IMR-90 (cell line): ENCODE measurements at regions not wholly inside any gene's neighbourhood (a gene's known extent, or its start where the extent isn't known, plus 50 kb on each side); places are given as distances from the start of the nearest gene placed in this dataset.

Experiments used
- ATAC-seq: fragments of 200-7000 bp; cut with Tn5 transposase; 2 replicates; pipeline ENCODE4 v1.9.1; 2020; ENCODE audit warnings: low read depth, mild to moderate bottlenecking, moderate library complexity
- BruUV-seq: library from RNA; stranded (reverse); fragments of 400-500 nt; replicated peaks from 2 replicates; lab custom pipeline; 2021; lab: Mats Ljungman, UMichigan
- CTCF ChIA-PET: fragments of 300-600 bp; formaldehyde crosslinking; extraction: SDS; loops from one replicate; lab custom pipeline; 2021; ENCODE audit warnings: antibody characterized with exemption; lab: Yijun Ruan, JAX
- POLR2A ChIA-PET: fragments of 300-600 bp; sonication (Branson Sonifier 250); formaldehyde crosslinking; loops from one replicate; lab custom pipeline; 2022; ENCODE audit warnings: antibody characterized with exemption; ENCODE audit not compliant: unreplicated experiment; lab: Charles Lee
- DNase-seq: peaks from one replicate; pipeline ENCODE4 v3.0.0; 2013
- H2AFZ ChIP-seq: replicated peaks from 2 replicates; pipeline ENCODE3; 2013; ENCODE audit warnings: low read length, mild to moderate bottlenecking; ENCODE audit not compliant: poor library complexity
- H2AK5ac ChIP-seq: 2 replicates; pipeline ENCODE4 v1.6.1; 2013; ENCODE audit warnings: low read depth, low read length, inconsistent platforms
- H2AK9ac ChIP-seq: replicated peaks from 2 replicates; pipeline ENCODE3; 2013; ENCODE audit warnings: mild to moderate bottlenecking, low read depth, low read length, moderate library complexity; ENCODE audit not compliant: poor library complexity
- H2BK120ac ChIP-seq: 2 replicates; pipeline ENCODE4 v1.6.1; 2013; ENCODE audit warnings: low read depth, low read length, inconsistent platforms
- H2BK15ac ChIP-seq: 3 replicates; pipeline ENCODE4 v1.6.1; 2013; ENCODE audit warnings: low read depth, low read length, inconsistent platforms
- H2BK20ac ChIP-seq: 2 replicates; pipeline ENCODE4 v1.6.1; 2013; ENCODE audit warnings: low read depth, mild to moderate bottlenecking, inconsistent platforms, low read length, moderate library complexity
- H2BK5ac ChIP-seq: 2 replicates; pipeline ENCODE4 v1.6.1; 2013; ENCODE audit warnings: mild to moderate bottlenecking, low read depth, low read length, inconsistent platforms; ENCODE audit not compliant: poor library complexity, severe bottlenecking
- H3K14ac ChIP-seq: replicated peaks from 2 replicates; pipeline ENCODE4 v1.6.1; 2013; ENCODE audit warnings: low read depth, low read length, inconsistent platforms
- H3K18ac ChIP-seq: 2 replicates; pipeline ENCODE4 v1.6.1; 2013; ENCODE audit warnings: low read depth, low read length, control low read depth
- H3K23ac ChIP-seq: 2 replicates; pipeline ENCODE4 v1.6.1; 2013; ENCODE audit warnings: low read depth, low read length, inconsistent platforms
- H3K27ac ChIP-seq: 2 replicates; pipeline ENCODE4 v1.5.1; 2013; ENCODE audit warnings: mild to moderate bottlenecking, control low read depth, low read length; ENCODE audit not compliant: insufficient read depth
- H3K27me3 ChIP-seq: 2 replicates; pipeline ENCODE4 v1.6.1; 2013; ENCODE audit warnings: low read length; ENCODE audit not compliant: control insufficient read depth, insufficient read depth
- H3K36me3 ChIP-seq: 2 replicates; pipeline ENCODE4 v1.6.1; 2013; ENCODE audit warnings: low read length, mixed read lengths; ENCODE audit not compliant: control insufficient read depth, insufficient read depth
- H3K4ac ChIP-seq: 2 replicates; pipeline ENCODE4 v1.6.1; 2013; ENCODE audit warnings: low read depth, low read length, inconsistent platforms
- H3K4me1 ChIP-seq: 2 replicates; pipeline ENCODE4 v1.6.1; 2013; ENCODE audit warnings: low read length, mixed read lengths; ENCODE audit not compliant: control insufficient read depth, insufficient read depth
- H3K4me2 ChIP-seq: 2 replicates; pipeline ENCODE4 v1.6.1; 2013; ENCODE audit warnings: low read depth, mild to moderate bottlenecking, control low read depth, low read length, moderate library complexity
- H3K4me3 ChIP-seq: 2 replicates; pipeline ENCODE4 v1.5.1; 2013; ENCODE audit warnings: low read depth, mild to moderate bottlenecking, control low read depth, low read length, moderate library complexity; ENCODE audit not compliant: insufficient read depth
- H3K56ac ChIP-seq: 2 replicates; pipeline ENCODE4 v1.6.1; 2013; ENCODE audit warnings: low read length, inconsistent platforms; ENCODE audit not compliant: insufficient read depth; ENCODE audit errors: extremely low read depth
- H3K79me1 ChIP-seq, 2 experiments: 2 replicates each; pipeline ENCODE4 v1.6.1; 2013; ENCODE audit warnings: low read length in 2 of 2, inconsistent platforms in 1 of 2, low read depth in 1 of 2
- H3K9ac ChIP-seq: 2 replicates; pipeline ENCODE4 v1.6.1; 2013; ENCODE audit warnings: low read depth, low read length, control low read depth
- H3K9me1 ChIP-seq: 2 replicates; pipeline ENCODE4 v1.6.1; 2013; ENCODE audit warnings: low read length, inconsistent platforms; ENCODE audit not compliant: insufficient read depth
- H3K9me3 ChIP-seq: 2 replicates; pipeline ENCODE4 v1.6.1; 2013; ENCODE audit warnings: low read length; ENCODE audit not compliant: control insufficient read depth, insufficient read depth
- H4K20me1 ChIP-seq: 2 replicates; pipeline ENCODE4 v1.6.1; 2013; ENCODE audit warnings: low read length, inconsistent platforms; ENCODE audit not compliant: insufficient read depth
- H4K5ac ChIP-seq: 2 replicates; pipeline ENCODE4 v1.6.1; 2013; ENCODE audit warnings: mild to moderate bottlenecking, low read depth, low read length, control low read depth
- H4K8ac ChIP-seq, 2 experiments: 2 replicates each; pipeline ENCODE4 v1.6.1; 2013; ENCODE audit warnings: low read depth in 2 of 2, low read length in 2 of 2, control low read depth in 1 of 2, inconsistent platforms in 1 of 2
- H4K91ac ChIP-seq: 2 replicates; pipeline ENCODE4 v1.6.1; 2013; ENCODE audit warnings: low read depth, low read length, inconsistent platforms; ENCODE audit not compliant: insufficient read depth
- BHLHE40 ChIP-seq: fragments of 150-350 bp; IDR thresholded peaks from 2 replicates; pipeline ENCODE4 v1.6.1; 2016; ENCODE audit warnings: mild to moderate bottlenecking, low read depth, low read length
- CEBPB ChIP-seq: IDR thresholded peaks from 2 replicates; pipeline ENCODE4 v1.6.1; 2012; ENCODE audit warnings: low read depth, low read length, improper control_type of control experiment
- CHD1 ChIP-seq: IDR thresholded peaks from 2 replicates; pipeline ENCODE4 v1.6.1; 2012; ENCODE audit warnings: low read depth, low read length, improper control_type of control experiment
- CTCF ChIP-seq: conservative IDR thresholded peaks from 2 replicates; pipeline ENCODE4 v1.5.1; 2012; ENCODE audit warnings: mild to moderate bottlenecking, low read depth, low read length, improper control_type of control experiment
- ELK1 ChIP-seq: fragments of 150-350 bp; IDR thresholded peaks from 2 replicates; pipeline ENCODE4 v1.6.1; 2016; ENCODE audit warnings: low read depth, mild to moderate bottlenecking, low read length, moderate library complexity, borderline replicate concordance
- FOS ChIP-seq: fragments of 150-350 bp; IDR thresholded peaks from 2 replicates; pipeline ENCODE4 v1.6.1; 2016; ENCODE audit warnings: low read depth, low read length
- MAFK ChIP-seq: IDR thresholded peaks from 2 replicates; pipeline ENCODE4 v1.6.1; 2012; ENCODE audit warnings: low read depth, low read length, improper control_type of control experiment
- MAZ ChIP-seq: IDR thresholded peaks from 2 replicates; pipeline ENCODE4 v1.6.1; 2012; ENCODE audit warnings: low read depth, mild to moderate bottlenecking, low read length, improper control_type of control experiment, moderate library complexity, borderline replicate concordance
- MXI1 ChIP-seq: IDR thresholded peaks from 2 replicates; pipeline ENCODE4 v1.6.1; 2012; ENCODE audit warnings: low read depth, mild to moderate bottlenecking, low read length, moderate library complexity, borderline replicate concordance
- NFE2L2 ChIP-seq: fragments of 150-350 bp; IDR thresholded peaks from 2 replicates; pipeline ENCODE4 v1.6.1; 2016; ENCODE audit warnings: low read depth, mild to moderate bottlenecking, low read length
- POLR2A ChIP-seq: IDR thresholded peaks from 2 replicates; pipeline ENCODE4 v1.6.1; 2012; ENCODE audit warnings: mild to moderate bottlenecking, low read depth, low read length
- RAD21 ChIP-seq: IDR thresholded peaks from 2 replicates; pipeline ENCODE4 v1.6.1; 2012; ENCODE audit warnings: low read length, improper control_type of control experiment
- RCOR1 ChIP-seq: IDR thresholded peaks from 2 replicates; pipeline ENCODE4 v1.6.1; 2012; ENCODE audit warnings: mild to moderate bottlenecking, low read length, improper control_type of control experiment; ENCODE audit not compliant: insufficient replicate concordance
- RFX5 ChIP-seq: IDR thresholded peaks from 2 replicates; pipeline ENCODE4 v1.8.0; 2012; ENCODE audit warnings: low read depth, mild to moderate bottlenecking, low read length, moderate library complexity
- SMC3 ChIP-seq: fragments of 150-350 bp; IDR thresholded peaks from 2 replicates; pipeline ENCODE4 v1.6.1; 2016; ENCODE audit warnings: low read depth, mild to moderate bottlenecking, antibody characterized with exemption, low read length, moderate library complexity
- USF2 ChIP-seq: fragments of 150-350 bp; IDR thresholded peaks from 2 replicates; pipeline ENCODE4 v1.6.1; 2017; ENCODE audit warnings: mild to moderate bottlenecking, antibody characterized with exemption, low read length, low read depth
- WGBS, 2 experiments: methylation state at CpG; one replicate each; pipeline versions ENCODE4 v1.1.5 to v1.1.7; 2013; ENCODE audit warnings: missing lambda C conversion rate in 2 of 2; ENCODE audit not compliant: insufficient read length in 1 of 2; ENCODE audit errors: extremely low coverage in 2 of 2; 5-methylcytosine and 5-hydroxymethylcytosine counted together
- dilution Hi-C: fragments of 300-500 bp; cut with HindIII; formaldehyde crosslinking; loops from one replicate; pipeline ENCODE4 v1.14.3; 2018; ENCODE audit warnings: low sequenced_read_pairs; ENCODE audit not compliant: unreplicated experiment
- in situ Hi-C: fragments of 300-500 bp; cut with MboI; formaldehyde crosslinking; loops from 3 replicates; pipeline ENCODE4 v1.14.3; 2019; ENCODE audit warnings: low sequenced_read_pairs, inconsistent platforms, mixed read lengths
- intact Hi-C: fragments of 100-400 bp; cut with micrococcal nuclease; formaldehyde crosslinking; loops from 2 replicates; pipeline ENCODE4 v1.10.0; 2022

- TF ChIP-seq MAFK (no peak), MAZ (no peak), POLR2A (no peak), FOS (no peak), CEBPB (no peak), CTCF (no peak), BHLHE40 (no peak), SMC3 (no peak), USF2 (no peak), CHD1 (no peak), RAD21 (no peak), ELK1 (no peak), RCOR1 (no peak), RFX5 (no peak), MXI1 (no peak), NFE2L2 (no peak)
- Histone ChIP-seq H4K8ac (no peak overlapping the region), H3K9ac (no peak overlapping the region), H4K20me1 (no peaks in the 10 kb centered on the region), H2BK15ac (no peak overlapping the region), H3K56ac (no peak overlapping the region), H3K9me1 (no peaks in the 10 kb centered on the region), H3K27me3 (no peaks in the 10 kb centered on the region), H3K4me3 (no peak overlapping the region), H3K18ac (no peak overlapping the region), H3K9me3 (no peaks in the 10 kb centered on the region; the same call in 1 of the 2 replicates), H3K36me3 (no peaks in the 10 kb centered on the region), H3K4ac (no peak overlapping the region), H3K27ac (no peak overlapping the region), H3K4me2 (no peak overlapping the region), H2AFZ (no peak overlapping the region), H2AK5ac (no peak overlapping the region), H4K91ac (no peak overlapping the region), H4K5ac (no peak overlapping the region), H2BK20ac (no peak overlapping the region), H3K79me1 (no peaks in the 10 kb centered on the region), H2BK5ac (no peak overlapping the region), H2AK9ac (no peak overlapping the region), H3K4me1 (no peaks in the 10 kb centered on the region), H3K14ac (no peak overlapping the region), H2BK120ac (no peak overlapping the region), H3K23ac (no peak overlapping the region)
- DNase-seq (no peak), ATAC-seq (no peak)
- in situ Hi-C loops (no loop called here), dilution Hi-C loops (no loop called here), intact Hi-C loops (no loop called here)
- BruUV-seq, result no TSS peak
- WGBS, 2 experiments, result 41% methylated on average over 2 of the region's 4 CpGs; no CpG with 5 or more reads in 1 of the 2 experiments
- ChIA-PET CTCF (no interaction called here), POLR2A (no interaction called here)
Measured at GRCh38 chr1:165999826-166000225, 167.0 kb downstream of the FAM78B start.
